ENCODE measurements at regions not wholly inside any gene's neighbourhood (a gene's known extent, or its start where the extent isn't known, plus 50 kb on each side); places are given as distances from the start of the nearest gene placed in this dataset.

- no peak for DNase-seq
Observed at GRCh38 chr6:100130630-100131029, 136.6 kb upstream of the MCHR2 start.

- no peak for DNase-seq
Observed at GRCh38 chr6:100126790-100127484, 132.9 kb upstream of the MCHR2 start.

- no peak for DNase-seq
Observed at GRCh38 chr6:100121854-100122609, 128.0 kb upstream of the MCHR2 start.

- DNase-seq: no peak
Observed at GRCh38 chr6:100119261-100119660, 125.2 kb upstream of the MCHR2 start.

- DNase-seq: no peak
Observed at GRCh38 chr6:100118301-100118700, 124.3 kb upstream of the MCHR2 start.

GRCh38 chr6:100117680-100118079 is 123.7 kb upstream of the MCHR2 start:
- DNase-seq: no peak

GRCh38 chr6:100116411-100117194 is 122.6 kb upstream of the MCHR2 start:
- DNase-seq: no peak

- no peak for DNase-seq
Observed at GRCh38 chr6:100115407-100116101, 121.5 kb upstream of the MCHR2 start.

GRCh38 chr6:100112855-100113508 is 119.0 kb upstream of the MCHR2 start:
- no peak for DNase-seq

- DNase-seq: no peak
Observed at GRCh38 chr6:100105919-100106529, 112.0 kb upstream of the MCHR2 start.

GRCh38 chr6:100105138-100105537 is 111.1 kb upstream of the MCHR2 start:
- DNase-seq: no peak

- no peak for DNase-seq
Observed at GRCh38 chr6:100103931-100104330, 109.9 kb upstream of the MCHR2 start.

GRCh38 chr6:100103194-100103593 is 109.2 kb upstream of the MCHR2 start:
- DNase-seq: no peak

GRCh38 chr6:100101644-100102043 is 107.6 kb upstream of the MCHR2 start:
- DNase-seq: no peak

GRCh38 chr6:100100776-100101175 is 106.8 kb upstream of the MCHR2 start:
- no peak for DNase-seq

- no peak for DNase-seq
Observed at GRCh38 chr6:100099189-100100074, 105.4 kb upstream of the MCHR2 start.

GRCh38 chr6:100096936-100097335 is 102.9 kb upstream of the MCHR2 start:
- no peak for DNase-seq

- DNase-seq: no peak
Observed at GRCh38 chr6:100096341-100096740, 102.3 kb upstream of the MCHR2 start.

GRCh38 chr6:100093405-100093804 is 99.4 kb upstream of the MCHR2 start:
- no peak for DNase-seq

GRCh38 chr6:100088009-100088408 is 94.0 kb upstream of the MCHR2 start:
- DNase-seq: no peak

- no peak for DNase-seq
Observed at GRCh38 chr6:100084991-100085364, 91.0 kb upstream of the MCHR2 start.

Data from activated effector memory CD4-positive, alpha-beta T cell treated with anti-CD3 and anti-CD28 coated beads, Interleukin-2, amount 50 U/mL, for 16 hours (primary cell).